ENCODE measurements at regions not wholly inside any gene's neighbourhood (a gene's known extent, or its start where the extent isn't known, plus 50 kb on each side); places are given as distances from the start of the nearest gene placed in this dataset.

DNA sequence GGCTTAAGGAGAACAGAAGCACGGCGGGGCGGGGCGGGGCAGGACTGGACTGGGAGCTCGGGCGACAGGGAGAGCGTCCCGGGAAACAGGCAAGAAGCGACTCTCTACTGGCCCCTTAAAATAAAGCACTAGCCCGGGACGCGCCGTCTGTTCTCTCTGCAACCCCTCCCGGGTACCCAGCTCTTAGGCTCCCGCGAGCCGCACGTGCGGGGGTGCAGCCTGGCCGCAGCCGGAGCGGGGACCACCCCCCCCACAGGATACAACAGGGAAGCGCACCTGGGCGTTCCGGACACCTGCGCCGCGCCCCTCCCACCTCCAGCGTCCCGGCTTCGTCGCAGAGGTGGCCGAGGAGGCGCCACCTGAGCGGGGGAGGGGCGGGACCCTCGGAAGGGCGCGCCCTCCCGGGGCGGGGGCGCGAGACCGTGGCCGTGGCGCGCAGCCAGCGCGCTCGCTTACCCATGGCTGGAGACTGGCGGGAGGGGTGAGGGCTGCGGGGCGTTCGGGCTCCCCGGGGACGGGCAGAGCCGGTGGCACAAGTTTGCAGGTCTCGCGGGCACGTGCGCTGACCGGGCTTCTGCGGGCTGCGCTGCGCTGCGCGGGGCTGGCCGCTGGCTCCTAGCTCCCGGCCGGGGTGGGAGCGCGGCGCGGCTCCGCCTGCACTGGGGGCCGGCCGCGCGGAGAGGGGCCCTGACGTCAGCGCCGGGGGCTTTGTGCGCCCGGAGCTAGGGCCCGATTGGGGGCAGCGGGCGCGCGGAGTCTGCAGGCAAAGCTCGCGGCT lies 91.5 kb downstream of the GEMIN8 start (continued):
- TF ChIP-seq SP3 (tag by site-specific recombination; IDR thresholded peaks at IDR 0.05) (peak; percentile 58), EGR2 (tag by site-specific recombination; IDR thresholded peaks at IDR 0.05; ENCODE audit: low read depth) (peak; percentile 56), ZFP3 (tag by site-specific recombination; IDR thresholded peaks at IDR 0.05; ENCODE audit: low read depth) (no peak), KLF16 (tag by site-specific recombination; IDR thresholded peaks at IDR 0.05) (peak; percentile 21; the same call in 1 of the 2 replicates), ZNF561 (tag by site-specific recombination; IDR thresholded peaks at IDR 0.05; ENCODE audit: borderline replicate concordance) (peak; percentile 51; the same call in 1 of the 2 replicates), ZNF624 (tag by site-specific recombination; IDR thresholded peaks at IDR 0.05) (no peak), MZF1 (tag by site-specific recombination; IDR thresholded peaks at IDR 0.05; ENCODE audit: borderline replicate concordance) (no peak), ZNF23 (tag by site-specific recombination; IDR thresholded peaks at IDR 0.05; ENCODE audit: borderline replicate concordance) (no peak), ZFP37 (tag by site-specific recombination; IDR thresholded peaks at IDR 0.05) (no peak), TRIM28 (IDR thresholded peaks at IDR 0.05; ENCODE audit: borderline replicate concordance, low read length) (no peak), OSR2 (tag by site-specific recombination; IDR thresholded peaks at IDR 0.05) (peak; percentile 28; the same call in 1 of the 2 replicates), ZIC2 (tag by site-specific recombination; IDR thresholded peaks at IDR 0.05) (peak; percentile 22; the same call in 1 of the 2 replicates), KLF8 (tag by site-specific recombination; IDR thresholded peaks at IDR 0.05) (peak; percentile 72; the same call in 1 of the 2 replicates), KLF10 (tag by site-specific recombination; IDR thresholded peaks at IDR 0.05) (no peak), ZSCAN30 (tag by site-specific recombination; IDR thresholded peaks at IDR 0.05) (peak; percentile 72), ZNF121 (tag by site-specific recombination; IDR thresholded peaks at IDR 0.05) (0 out of 2 replicates have a peak, but pooled peaks have one; percentile 1), ZNF184 (tag by site-specific recombination; IDR thresholded peaks at IDR 0.05) (no peak), ZNF777 (tag by site-specific recombination; IDR thresholded peaks at IDR 0.05; ENCODE audit: borderline replicate concordance) (peak; percentile 72; the same call in 1 of the 2 replicates)
- TF ChIP-seq, protein P1, sequence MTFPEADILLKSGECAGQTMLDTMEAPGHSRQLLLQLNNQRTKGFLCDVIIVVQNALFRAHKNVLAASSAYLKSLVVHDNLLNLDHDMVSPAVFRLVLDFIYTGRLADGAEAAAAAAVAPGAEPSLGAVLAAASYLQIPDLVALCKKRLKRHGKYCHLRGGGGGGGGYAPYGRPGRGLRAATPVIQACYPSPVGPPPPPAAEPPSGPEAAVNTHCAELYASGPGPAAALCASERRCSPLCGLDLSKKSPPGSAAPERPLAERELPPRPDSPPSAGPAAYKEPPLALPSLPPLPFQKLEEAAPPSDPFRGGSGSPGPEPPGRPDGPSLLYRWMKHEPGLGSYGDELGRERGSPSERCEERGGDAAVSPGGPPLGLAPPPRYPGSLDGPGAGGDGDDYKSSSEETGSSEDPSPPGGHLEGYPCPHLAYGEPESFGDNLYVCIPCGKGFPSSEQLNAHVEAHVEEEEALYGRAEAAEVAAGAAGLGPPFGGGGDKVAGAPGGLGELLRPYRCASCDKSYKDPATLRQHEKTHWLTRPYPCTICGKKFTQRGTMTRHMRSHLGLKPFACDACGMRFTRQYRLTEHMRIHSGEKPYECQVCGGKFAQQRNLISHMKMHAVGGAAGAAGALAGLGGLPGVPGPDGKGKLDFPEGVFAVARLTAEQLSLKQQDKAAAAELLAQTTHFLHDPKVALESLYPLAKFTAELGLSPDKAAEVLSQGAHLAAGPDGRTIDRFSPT (tag by site-specific recombination; IDR thresholded peaks at IDR 0.05) = peak; percentile 48; the same call in 1 of the 2 replicates
- TF ChIP-seq, protein P2, sequence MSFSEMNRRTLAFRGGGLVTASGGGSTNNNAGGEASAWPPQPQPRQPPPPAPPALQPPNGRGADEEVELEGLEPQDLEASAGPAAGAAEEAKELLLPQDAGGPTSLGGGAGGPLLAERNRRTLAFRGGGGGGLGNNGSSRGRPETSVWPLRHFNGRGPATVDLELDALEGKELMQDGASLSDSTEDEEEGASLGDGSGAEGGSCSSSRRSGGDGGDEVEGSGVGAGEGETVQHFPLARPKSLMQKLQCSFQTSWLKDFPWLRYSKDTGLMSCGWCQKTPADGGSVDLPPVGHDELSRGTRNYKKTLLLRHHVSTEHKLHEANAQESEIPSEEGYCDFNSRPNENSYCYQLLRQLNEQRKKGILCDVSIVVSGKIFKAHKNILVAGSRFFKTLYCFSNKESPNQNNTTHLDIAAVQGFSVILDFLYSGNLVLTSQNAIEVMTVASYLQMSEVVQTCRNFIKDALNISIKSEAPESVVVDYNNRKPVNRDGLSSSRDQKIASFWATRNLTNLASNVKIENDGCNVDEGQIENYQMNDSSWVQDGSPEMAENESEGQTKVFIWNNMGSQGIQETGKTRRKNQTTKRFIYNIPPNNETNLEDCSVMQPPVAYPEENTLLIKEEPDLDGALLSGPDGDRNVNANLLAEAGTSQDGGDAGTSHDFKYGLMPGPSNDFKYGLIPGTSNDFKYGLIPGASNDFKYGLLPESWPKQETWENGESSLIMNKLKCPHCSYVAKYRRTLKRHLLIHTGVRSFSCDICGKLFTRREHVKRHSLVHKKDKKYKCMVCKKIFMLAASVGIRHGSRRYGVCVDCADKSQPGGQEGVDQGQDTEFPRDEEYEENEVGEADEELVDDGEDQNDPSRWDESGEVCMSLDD (tag by site-specific recombination; IDR thresholded peaks at IDR 0.05) = no peak; the same call in 1 of the 2 replicates
- TF ChIP-seq, protein P3, sequence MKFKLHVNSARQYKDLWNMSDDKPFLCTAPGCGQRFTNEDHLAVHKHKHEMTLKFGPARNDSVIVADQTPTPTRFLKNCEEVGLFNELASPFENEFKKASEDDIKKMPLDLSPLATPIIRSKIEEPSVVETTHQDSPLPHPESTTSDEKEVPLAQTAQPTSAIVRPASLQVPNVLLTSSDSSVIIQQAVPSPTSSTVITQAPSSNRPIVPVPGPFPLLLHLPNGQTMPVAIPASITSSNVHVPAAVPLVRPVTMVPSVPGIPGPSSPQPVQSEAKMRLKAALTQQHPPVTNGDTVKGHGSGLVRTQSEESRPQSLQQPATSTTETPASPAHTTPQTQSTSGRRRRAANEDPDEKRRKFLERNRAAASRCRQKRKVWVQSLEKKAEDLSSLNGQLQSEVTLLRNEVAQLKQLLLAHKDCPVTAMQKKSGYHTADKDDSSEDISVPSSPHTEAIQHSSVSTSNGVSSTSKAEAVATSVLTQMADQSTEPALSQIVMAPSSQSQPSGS (tag by site-specific recombination; IDR thresholded peaks at IDR 0.05; ENCODE audit: low read depth) = no peak
- TF ChIP-seq, protein P4, sequence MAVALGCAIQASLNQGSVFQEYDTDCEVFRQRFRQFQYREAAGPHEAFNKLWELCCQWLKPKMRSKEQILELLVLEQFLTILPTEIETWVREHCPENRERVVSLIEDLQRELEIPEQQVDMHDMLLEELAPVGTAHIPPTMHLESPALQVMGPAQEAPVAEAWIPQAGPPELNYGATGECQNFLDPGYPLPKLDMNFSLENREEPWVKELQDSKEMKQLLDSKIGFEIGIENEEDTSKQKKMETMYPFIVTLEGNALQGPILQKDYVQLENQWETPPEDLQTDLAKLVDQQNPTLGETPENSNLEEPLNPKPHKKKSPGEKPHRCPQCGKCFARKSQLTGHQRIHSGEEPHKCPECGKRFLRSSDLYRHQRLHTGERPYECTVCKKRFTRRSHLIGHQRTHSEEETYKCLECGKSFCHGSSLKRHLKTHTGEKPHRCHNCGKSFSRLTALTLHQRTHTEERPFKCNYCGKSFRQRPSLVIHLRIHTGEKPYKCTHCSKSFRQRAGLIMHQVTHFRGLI (tag by site-specific recombination; IDR thresholded peaks at IDR 0.05) = no peak
- TF ChIP-seq, protein P5, sequence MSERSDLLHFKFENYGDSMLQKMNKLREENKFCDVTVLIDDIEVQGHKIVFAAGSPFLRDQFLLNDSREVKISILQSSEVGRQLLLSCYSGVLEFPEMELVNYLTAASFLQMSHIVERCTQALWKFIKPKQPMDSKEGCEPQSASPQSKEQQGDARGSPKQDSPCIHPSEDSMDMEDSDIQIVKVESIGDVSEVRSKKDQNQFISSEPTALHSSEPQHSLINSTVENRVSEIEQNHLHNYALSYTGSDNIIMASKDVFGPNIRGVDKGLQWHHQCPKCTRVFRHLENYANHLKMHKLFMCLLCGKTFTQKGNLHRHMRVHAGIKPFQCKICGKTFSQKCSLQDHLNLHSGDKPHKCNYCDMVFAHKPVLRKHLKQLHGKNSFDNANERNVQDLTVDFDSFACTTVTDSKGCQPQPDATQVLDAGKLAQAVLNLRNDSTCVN (tag by site-specific recombination; optimal IDR thresholded peaks at IDR 0.05) = peak; percentile 93
- TF ChIP-seq, protein P6, sequence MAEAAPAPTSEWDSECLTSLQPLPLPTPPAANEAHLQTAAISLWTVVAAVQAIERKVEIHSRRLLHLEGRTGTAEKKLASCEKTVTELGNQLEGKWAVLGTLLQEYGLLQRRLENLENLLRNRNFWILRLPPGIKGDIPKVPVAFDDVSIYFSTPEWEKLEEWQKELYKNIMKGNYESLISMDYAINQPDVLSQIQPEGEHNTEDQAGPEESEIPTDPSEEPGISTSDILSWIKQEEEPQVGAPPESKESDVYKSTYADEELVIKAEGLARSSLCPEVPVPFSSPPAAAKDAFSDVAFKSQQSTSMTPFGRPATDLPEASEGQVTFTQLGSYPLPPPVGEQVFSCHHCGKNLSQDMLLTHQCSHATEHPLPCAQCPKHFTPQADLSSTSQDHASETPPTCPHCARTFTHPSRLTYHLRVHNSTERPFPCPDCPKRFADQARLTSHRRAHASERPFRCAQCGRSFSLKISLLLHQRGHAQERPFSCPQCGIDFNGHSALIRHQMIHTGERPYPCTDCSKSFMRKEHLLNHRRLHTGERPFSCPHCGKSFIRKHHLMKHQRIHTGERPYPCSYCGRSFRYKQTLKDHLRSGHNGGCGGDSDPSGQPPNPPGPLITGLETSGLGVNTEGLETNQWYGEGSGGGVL (tag by site-specific recombination; IDR thresholded peaks at IDR 0.05) = peak; percentile 58
- TF ChIP-seq, protein P7, sequence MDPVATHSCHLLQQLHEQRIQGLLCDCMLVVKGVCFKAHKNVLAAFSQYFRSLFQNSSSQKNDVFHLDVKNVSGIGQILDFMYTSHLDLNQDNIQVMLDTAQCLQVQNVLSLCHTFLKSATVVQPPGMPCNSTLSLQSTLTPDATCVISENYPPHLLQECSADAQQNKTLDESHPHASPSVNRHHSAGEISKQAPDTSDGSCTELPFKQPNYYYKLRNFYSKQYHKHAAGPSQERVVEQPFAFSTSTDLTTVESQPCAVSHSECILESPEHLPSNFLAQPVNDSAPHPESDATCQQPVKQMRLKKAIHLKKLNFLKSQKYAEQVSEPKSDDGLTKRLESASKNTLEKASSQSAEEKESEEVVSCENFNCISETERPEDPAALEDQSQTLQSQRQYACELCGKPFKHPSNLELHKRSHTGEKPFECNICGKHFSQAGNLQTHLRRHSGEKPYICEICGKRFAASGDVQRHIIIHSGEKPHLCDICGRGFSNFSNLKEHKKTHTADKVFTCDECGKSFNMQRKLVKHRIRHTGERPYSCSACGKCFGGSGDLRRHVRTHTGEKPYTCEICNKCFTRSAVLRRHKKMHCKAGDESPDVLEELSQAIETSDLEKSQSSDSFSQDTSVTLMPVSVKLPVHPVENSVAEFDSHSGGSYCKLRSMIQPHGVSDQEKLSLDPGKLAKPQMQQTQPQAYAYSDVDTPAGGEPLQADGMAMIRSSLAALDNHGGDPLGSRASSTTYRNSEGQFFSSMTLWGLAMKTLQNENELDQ (tag by site-specific recombination; IDR thresholded peaks at IDR 0.05; ENCODE audit: low read depth) = no peak
